ENCODE measurements at regions not wholly inside any gene's neighbourhood (a gene's known extent, or its start where the extent isn't known, plus 50 kb on each side); places are given as distances from the start of the nearest gene placed in this dataset.

- TF ChIP-seq GABPA (IDR thresholded peaks at IDR 0.05 in 1 of 2, conservative IDR thresholded peaks at IDR 0.05 in 1 of 2), result no peak
- no peak for TF ChIP-seq FOXA2 (IDR thresholded peaks at IDR 0.05)
- no peak for TF ChIP-seq MAX (IDR thresholded peaks at IDR 0.05)
- no peak for TF ChIP-seq JUND (IDR thresholded peaks at IDR 0.05)
These were observed 436.3 kb downstream of the PTPRU start (continued) for GRCh38 chr1:29672416-29673227.

- Histone ChIP-seq H3K9me3 (ENCODE audit: control insufficient read depth in 4 of 4, low read length in 3 of 4) (no peaks in the 10 kb centered on the region), H3K27ac (ENCODE audit: low read depth in 1 of 2, low read length in 2 of 2) (no peak overlapping the region), H3K4me1 (ENCODE audit: control insufficient read depth in 4 of 4, insufficient read depth in 4 of 4, low read length in 3 of 4) (no peaks in the 10 kb centered on the region), H3K4me3 (ENCODE audit: low read depth in 1 of 3, low read length in 3 of 3) (no peak overlapping the region), H3K27me3 (ENCODE audit: control insufficient read depth in 4 of 4, insufficient read depth in 4 of 4, low read length in 3 of 4) (peaks cover 0 to 4% (median 0%) of the 10 kb centered on the region in 4 donors), H3K36me3 (ENCODE audit: control insufficient read depth in 4 of 4, insufficient read depth in 3 of 4, low read depth in 1 of 4, low read length in 3 of 4) (no peaks in the 10 kb centered on the region), H3K9ac (ENCODE audit: low read depth in 1 of 2, low read length in 2 of 2) (no peak overlapping the region)
- peak; percentile 21 for DNase-seq (ENCODE audit: low spot score)
- no peak for TF ChIP-seq JUND (IDR thresholded peaks at IDR 0.05)
- TF ChIP-seq RXRA (IDR thresholded peaks at IDR 0.05), result no peak
- no peak for TF ChIP-seq EGR1 (IDR thresholded peaks at IDR 0.05; ENCODE audit: low read depth in 2 of 2)
- TF ChIP-seq, protein P1, sequence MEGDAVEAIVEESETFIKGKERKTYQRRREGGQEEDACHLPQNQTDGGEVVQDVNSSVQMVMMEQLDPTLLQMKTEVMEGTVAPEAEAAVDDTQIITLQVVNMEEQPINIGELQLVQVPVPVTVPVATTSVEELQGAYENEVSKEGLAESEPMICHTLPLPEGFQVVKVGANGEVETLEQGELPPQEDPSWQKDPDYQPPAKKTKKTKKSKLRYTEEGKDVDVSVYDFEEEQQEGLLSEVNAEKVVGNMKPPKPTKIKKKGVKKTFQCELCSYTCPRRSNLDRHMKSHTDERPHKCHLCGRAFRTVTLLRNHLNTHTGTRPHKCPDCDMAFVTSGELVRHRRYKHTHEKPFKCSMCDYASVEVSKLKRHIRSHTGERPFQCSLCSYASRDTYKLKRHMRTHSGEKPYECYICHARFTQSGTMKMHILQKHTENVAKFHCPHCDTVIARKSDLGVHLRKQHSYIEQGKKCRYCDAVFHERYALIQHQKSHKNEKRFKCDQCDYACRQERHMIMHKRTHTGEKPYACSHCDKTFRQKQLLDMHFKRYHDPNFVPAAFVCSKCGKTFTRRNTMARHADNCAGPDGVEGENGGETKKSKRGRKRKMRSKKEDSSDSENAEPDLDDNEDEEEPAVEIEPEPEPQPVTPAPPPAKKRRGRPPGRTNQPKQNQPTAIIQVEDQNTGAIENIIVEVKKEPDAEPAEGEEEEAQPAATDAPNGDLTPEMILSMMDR (IDR thresholded peaks at IDR 0.05; ENCODE audit: low read depth, low read length, missing input control), result no peak
- TF ChIP-seq, protein P2, sequence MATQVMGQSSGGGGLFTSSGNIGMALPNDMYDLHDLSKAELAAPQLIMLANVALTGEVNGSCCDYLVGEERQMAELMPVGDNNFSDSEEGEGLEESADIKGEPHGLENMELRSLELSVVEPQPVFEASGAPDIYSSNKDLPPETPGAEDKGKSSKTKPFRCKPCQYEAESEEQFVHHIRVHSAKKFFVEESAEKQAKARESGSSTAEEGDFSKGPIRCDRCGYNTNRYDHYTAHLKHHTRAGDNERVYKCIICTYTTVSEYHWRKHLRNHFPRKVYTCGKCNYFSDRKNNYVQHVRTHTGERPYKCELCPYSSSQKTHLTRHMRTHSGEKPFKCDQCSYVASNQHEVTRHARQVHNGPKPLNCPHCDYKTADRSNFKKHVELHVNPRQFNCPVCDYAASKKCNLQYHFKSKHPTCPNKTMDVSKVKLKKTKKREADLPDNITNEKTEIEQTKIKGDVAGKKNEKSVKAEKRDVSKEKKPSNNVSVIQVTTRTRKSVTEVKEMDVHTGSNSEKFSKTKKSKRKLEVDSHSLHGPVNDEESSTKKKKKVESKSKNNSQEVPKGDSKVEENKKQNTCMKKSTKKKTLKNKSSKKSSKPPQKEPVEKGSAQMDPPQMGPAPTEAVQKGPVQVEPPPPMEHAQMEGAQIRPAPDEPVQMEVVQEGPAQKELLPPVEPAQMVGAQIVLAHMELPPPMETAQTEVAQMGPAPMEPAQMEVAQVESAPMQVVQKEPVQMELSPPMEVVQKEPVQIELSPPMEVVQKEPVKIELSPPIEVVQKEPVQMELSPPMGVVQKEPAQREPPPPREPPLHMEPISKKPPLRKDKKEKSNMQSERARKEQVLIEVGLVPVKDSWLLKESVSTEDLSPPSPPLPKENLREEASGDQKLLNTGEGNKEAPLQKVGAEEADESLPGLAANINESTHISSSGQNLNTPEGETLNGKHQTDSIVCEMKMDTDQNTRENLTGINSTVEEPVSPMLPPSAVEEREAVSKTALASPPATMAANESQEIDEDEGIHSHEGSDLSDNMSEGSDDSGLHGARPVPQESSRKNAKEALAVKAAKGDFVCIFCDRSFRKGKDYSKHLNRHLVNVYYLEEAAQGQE (IDR thresholded peaks at IDR 0.05), result no peak
- no peak for TF ChIP-seq YY1 (IDR thresholded peaks at IDR 0.05)
- no peak for TF ChIP-seq RAD21 (IDR thresholded peaks at IDR 0.05)
- 82% methylated on average over 14 of the region's 14 CpGs for WGBS
These were observed 435.4 kb downstream of the PTPRU start for GRCh38 chr1:29671446-29672356.

DNA sequence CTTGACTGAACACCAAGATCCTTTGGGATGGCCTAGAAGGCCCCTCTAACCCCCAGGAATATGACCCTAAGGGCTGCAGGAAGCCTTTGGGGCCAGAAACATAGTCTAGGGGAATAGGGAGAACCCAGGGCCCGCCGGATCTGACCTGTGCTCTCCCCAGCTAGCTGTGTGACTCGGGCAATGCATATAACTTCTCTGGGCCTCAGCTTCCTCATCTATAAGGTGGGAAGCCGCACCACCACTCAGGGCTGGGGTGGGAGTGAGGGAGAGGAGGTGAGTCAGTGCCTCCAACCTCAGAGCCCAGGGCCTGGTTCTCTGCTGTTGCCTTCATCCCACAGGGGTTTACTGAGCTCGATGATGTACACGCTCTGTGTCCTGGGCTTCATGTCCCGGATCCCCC is 434.4 kb downstream of the PTPRU start:
- 93% methylated on average over 7 of the region's 7 CpGs for WGBS
- H3K36me3 ChIP-seq (ENCODE audit: control insufficient read depth in 4 of 4, insufficient read depth in 3 of 4, low read depth in 1 of 4, low read length in 3 of 4), result no peaks in the 10 kb centered on the region
- H3K4me1 ChIP-seq (ENCODE audit: control insufficient read depth in 4 of 4, insufficient read depth in 4 of 4, low read length in 3 of 4), result no peaks in the 10 kb centered on the region
- peaks cover 0 to 4% (median 0%) of the 10 kb centered on the region in 4 donors for H3K27me3 ChIP-seq (ENCODE audit: control insufficient read depth in 4 of 4, insufficient read depth in 4 of 4, low read length in 3 of 4)
- no peak overlapping the region for H3K27ac ChIP-seq (ENCODE audit: low read depth in 1 of 2, low read length in 2 of 2)
- H3K9me3 ChIP-seq (ENCODE audit: control insufficient read depth in 4 of 4, low read length in 3 of 4), result no peaks in the 10 kb centered on the region
- no peak overlapping the region for H3K4me3 ChIP-seq (ENCODE audit: low read depth in 1 of 3, low read length in 3 of 3)
- peak; percentile 29 for DNase-seq (ENCODE audit: low spot score)
- H3K9ac ChIP-seq (ENCODE audit: low read depth in 1 of 2, low read length in 2 of 2), result no peak overlapping the region
- TF ChIP-seq RAD21 (IDR thresholded peaks at IDR 0.05) (no peak), FOXA1 (IDR thresholded peaks at IDR 0.05) (no peak), FOXA2 (IDR thresholded peaks at IDR 0.05) (no peak), HNF4G (IDR thresholded peaks at IDR 0.05) (no peak), HNF4A (conservative IDR thresholded peaks at IDR 0.05) (no peak), SP1 (IDR thresholded peaks at IDR 0.05) (no peak), TAF1 (conservative IDR thresholded peaks at IDR 0.05) (no peak), EGR1 (IDR thresholded peaks at IDR 0.05; ENCODE audit: low read depth in 2 of 2) (no peak), RXRA (IDR thresholded peaks at IDR 0.05) (no peak), ZBTB33 (IDR thresholded peaks at IDR 0.05) (no peak)
- TF ChIP-seq, protein P3, sequence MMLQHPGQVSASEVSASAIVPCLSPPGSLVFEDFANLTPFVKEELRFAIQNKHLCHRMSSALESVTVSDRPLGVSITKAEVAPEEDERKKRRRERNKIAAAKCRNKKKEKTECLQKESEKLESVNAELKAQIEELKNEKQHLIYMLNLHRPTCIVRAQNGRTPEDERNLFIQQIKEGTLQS (IDR thresholded peaks at IDR 0.05), result no peak
- TF ChIP-seq, protein P1 (IDR thresholded peaks at IDR 0.05; ENCODE audit: low read depth, low read length, missing input control), result no peak
